Pancreas (tissue), 10 donors: ENCODE measurements at regions not wholly inside any gene's neighbourhood (a gene's known extent, or its start where the extent isn't known, plus 50 kb on each side); places are given as distances from the start of the nearest gene placed in this dataset.

Experiments
- ATAC-seq, 4 donors: fragments of 200-7000 bp; cut with Tn5 transposase; one replicate each; pipeline versions ENCODE4 v1.8.0 to v1.9.1; 2020; ENCODE audit warnings: mild to moderate bottlenecking in 4 of 4, moderate library complexity in 4 of 4
- DNase-seq, 6 donors: peaks; one replicate each; pipeline ENCODE4 v3.0.0-alpha.2; 2020
- FAIRE-seq: peaks from 2 replicates; lab custom pipeline; 2012; peaks lifted over from hg19 to GRCh38; lab: Jason Lieb, UNC
- H3K27ac ChIP-seq, 4 donors: fragments of 200-600 bp; sonication (generic); 1 replicate in 3 of 4; 2 replicates in 1 of 4; pipeline versions ENCODE4 v1.5.0 to v1.8.0; 2020
- H3K27me3 ChIP-seq, 4 donors: fragments of 200-600 bp; one replicate each; pipeline ENCODE4 v1.8.0; 2021
- H3K36me3 ChIP-seq, 3 donors: fragments of 200-600 bp; sonication (generic) in 1 of 3; one replicate each; pipeline versions ENCODE4 v1.5.0 to v1.8.0; 2020 to 2021
- H3K4me1 ChIP-seq, 3 donors: fragments of 200-600 bp; one replicate each; pipeline ENCODE4 v1.8.0; 2021
- H3K4me3 ChIP-seq, 4 donors: fragments of 200-600 bp; sonication (generic) in 2 of 4; one replicate each; pipeline versions ENCODE4 v1.5.0 to v1.8.0; 2020 to 2021
- H3K9me3 ChIP-seq, 4 donors: fragments of 200-600 bp; one replicate each; pipeline ENCODE4 v1.8.0; 2021
- WGBS, 2 donors: extraction: QIAGEN DNeasy Blood & Tissue Kit; methylation state at CpG; one replicate each; pipeline ENCODE4 v1.1.7; 2013; 5-methylcytosine and 5-hydroxymethylcytosine counted together
- intact Hi-C, 3 donors: fragments of 100-400 bp; cut with DNase I; formaldehyde crosslinking; loops; one replicate each; pipeline versions ENCODE4 v1.11.1 to v1.14.2; 2022
- TF ChIP-seq, protein P1 (sequence below), 4 donors: fragments of 200-600 bp; sonication (generic) in 3 of 4; IDR thresholded peaks; one replicate each; pipeline versions ENCODE4 v1.5.0 to v1.8.0; 2021; ENCODE audit warnings: antibody characterized with exemption in 4 of 4
- donor health status: healthy with polysubstance abuse.
- donor health status: DM: no; HTN: no; CAD: no; lungs with moderate emphysema.
- donor health status: DM: no; HTN: no; CAD: no.
- donor health status: control.
- donor health status: control.
- donor health status: Bipolar disorder and iron deficiency.
- donor health status: DM: yes; HTN: yes; CAD: no.
- donor health status: DM: no; HTN: no; CAD: no.
- donor health status: DM: no; HTN: no; CAD: no.
- donor health status: DM: yes; HTN: yes; CAD: no.

DNA sequence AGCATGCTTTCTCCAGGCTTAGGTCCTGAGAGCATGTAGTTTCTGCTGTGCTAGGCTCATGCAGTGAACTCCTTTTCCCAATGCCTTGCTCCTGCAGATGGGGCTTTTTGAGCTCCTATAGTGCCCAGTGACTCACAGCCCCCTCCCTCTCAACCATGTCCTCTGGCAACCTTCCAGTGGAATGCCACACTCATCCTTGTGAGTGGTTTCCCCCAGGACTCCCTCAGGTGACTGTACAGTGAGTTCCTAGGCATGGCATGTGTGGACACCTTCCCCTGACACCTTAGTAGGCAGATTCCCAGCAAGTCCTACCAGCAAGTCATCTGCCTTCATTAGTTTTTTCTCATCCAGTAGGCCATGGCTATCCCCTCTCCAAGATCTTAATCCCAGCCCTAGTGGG lies 72.4 kb upstream of the CXCL14 start:
- no peaks in the 10 kb centered on the region for H3K4me1 ChIP-seq
- no peaks in the 10 kb centered on the region for H3K36me3 ChIP-seq
- no peak for FAIRE-seq
- H3K27ac ChIP-seq = no peak overlapping the region
- TF ChIP-seq, protein P1, sequence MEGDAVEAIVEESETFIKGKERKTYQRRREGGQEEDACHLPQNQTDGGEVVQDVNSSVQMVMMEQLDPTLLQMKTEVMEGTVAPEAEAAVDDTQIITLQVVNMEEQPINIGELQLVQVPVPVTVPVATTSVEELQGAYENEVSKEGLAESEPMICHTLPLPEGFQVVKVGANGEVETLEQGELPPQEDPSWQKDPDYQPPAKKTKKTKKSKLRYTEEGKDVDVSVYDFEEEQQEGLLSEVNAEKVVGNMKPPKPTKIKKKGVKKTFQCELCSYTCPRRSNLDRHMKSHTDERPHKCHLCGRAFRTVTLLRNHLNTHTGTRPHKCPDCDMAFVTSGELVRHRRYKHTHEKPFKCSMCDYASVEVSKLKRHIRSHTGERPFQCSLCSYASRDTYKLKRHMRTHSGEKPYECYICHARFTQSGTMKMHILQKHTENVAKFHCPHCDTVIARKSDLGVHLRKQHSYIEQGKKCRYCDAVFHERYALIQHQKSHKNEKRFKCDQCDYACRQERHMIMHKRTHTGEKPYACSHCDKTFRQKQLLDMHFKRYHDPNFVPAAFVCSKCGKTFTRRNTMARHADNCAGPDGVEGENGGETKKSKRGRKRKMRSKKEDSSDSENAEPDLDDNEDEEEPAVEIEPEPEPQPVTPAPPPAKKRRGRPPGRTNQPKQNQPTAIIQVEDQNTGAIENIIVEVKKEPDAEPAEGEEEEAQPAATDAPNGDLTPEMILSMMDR (IDR thresholded peaks at IDR 0.05) = no peak
- ATAC-seq = no peak
- intact Hi-C loops = no loop called here
- no peak for DNase-seq
- no peaks in the 10 kb centered on the region for H3K9me3 ChIP-seq
- H3K4me3 ChIP-seq = no peak overlapping the region
- no peaks in the 10 kb centered on the region for H3K27me3 ChIP-seq

DNA sequence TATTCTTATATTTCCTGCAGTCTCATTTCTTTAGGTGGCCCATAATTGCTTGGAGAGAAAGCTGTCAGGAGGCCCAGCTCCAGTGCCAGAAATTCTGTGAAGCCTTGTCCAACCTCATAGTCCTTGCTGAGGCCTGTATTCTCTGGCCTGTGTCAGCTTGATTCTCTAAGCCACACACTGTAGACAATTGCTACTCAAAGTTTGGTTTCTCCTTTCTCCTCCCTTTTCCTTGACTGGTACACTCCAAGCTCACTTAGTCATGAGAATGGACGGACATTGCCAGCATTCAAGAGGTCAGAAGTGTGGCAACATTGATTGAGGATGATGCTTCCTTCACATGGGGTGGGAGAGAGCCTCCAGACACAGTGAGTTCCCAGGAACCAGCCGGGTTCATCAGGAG lies 71.3 kb upstream of the CXCL14 start:
- H3K27ac ChIP-seq = no peak overlapping the region
- WGBS, 2 donors = 71 to 82% methylated on average over 2 of the region's 2 CpGs
- DNase-seq (no peak), FAIRE-seq (no peak), ATAC-seq (no peak)
- intact Hi-C loops = no loop called here
- H3K4me1 ChIP-seq = no peaks in the 10 kb centered on the region
- TF ChIP-seq, protein P1 (IDR thresholded peaks at IDR 0.05) = no peak
- H3K36me3 ChIP-seq = no peaks in the 10 kb centered on the region
- no peaks in the 10 kb centered on the region for H3K27me3 ChIP-seq
- no peaks in the 10 kb centered on the region for H3K9me3 ChIP-seq
- no peak overlapping the region for H3K4me3 ChIP-seq

DNA sequence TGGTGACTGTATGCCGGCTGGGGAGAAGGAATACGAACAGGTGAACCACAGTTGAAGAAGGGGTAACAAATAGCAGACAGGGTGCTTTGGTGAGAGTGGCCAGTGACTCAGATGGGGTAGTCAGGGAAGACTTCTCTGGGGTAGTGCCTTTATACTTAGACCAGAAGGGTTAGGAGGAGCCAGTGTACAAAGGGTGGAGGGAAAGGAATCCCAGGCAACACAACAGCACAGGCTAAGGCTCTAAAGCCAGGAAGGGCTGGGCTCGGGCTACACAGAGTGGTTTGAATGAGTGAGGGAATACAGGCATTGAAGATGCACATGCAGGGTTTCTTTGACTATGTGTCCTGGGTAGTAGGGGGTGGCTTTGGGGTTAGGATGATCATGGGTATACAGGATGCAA lies 70.6 kb upstream of the CXCL14 start:
- Histone ChIP-seq H3K27me3 (no peaks in the 10 kb centered on the region), H3K4me3 (no peak overlapping the region), H3K4me1 (no peaks in the 10 kb centered on the region), H3K9me3 (no peaks in the 10 kb centered on the region), H3K27ac (no peak overlapping the region), H3K36me3 (no peaks in the 10 kb centered on the region)
- TF ChIP-seq, protein P1 (IDR thresholded peaks at IDR 0.05) = no peak
- FAIRE-seq = no peak
- intact Hi-C loops = no loop called here
- 82 to 88% methylated on average over 3 of the region's 3 CpGs for WGBS, 2 donors
- DNase-seq = no peak
- no peak for ATAC-seq

DNA sequence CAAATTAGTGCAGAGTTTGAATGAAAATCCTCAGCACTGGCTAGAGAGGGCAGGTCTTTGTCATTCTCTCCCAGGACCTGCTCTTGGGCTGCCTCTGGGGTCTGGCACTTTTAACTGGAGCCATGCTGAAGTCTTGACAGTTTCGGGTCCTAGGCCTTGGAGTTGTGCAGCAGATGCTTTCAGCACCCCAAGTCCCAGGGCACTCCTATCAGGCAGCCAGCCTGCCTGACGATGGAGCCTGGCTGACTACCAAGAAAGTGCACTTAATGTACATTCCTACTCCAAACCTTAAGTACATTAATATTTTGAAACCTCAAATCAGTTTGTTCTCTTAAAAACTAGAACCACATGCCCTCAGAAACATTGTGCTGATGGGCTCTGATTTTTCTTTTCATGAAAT lies 69.3 kb upstream of the CXCL14 start:
- Histone ChIP-seq H3K36me3 (no peaks in the 10 kb centered on the region), H3K9me3 (no peaks in the 10 kb centered on the region), H3K4me1 (no peaks in the 10 kb centered on the region), H3K27me3 (no peaks in the 10 kb centered on the region), H3K4me3 (no peak overlapping the region), H3K27ac (no peak overlapping the region)
- ATAC-seq = no peak
- 45 to 58% methylated on average over 2 of the region's 2 CpGs for WGBS, 2 donors
- intact Hi-C loops = no loop called here
- no peak for DNase-seq
- TF ChIP-seq, protein P1 (IDR thresholded peaks at IDR 0.05) = no peak
- no peak for FAIRE-seq

DNA sequence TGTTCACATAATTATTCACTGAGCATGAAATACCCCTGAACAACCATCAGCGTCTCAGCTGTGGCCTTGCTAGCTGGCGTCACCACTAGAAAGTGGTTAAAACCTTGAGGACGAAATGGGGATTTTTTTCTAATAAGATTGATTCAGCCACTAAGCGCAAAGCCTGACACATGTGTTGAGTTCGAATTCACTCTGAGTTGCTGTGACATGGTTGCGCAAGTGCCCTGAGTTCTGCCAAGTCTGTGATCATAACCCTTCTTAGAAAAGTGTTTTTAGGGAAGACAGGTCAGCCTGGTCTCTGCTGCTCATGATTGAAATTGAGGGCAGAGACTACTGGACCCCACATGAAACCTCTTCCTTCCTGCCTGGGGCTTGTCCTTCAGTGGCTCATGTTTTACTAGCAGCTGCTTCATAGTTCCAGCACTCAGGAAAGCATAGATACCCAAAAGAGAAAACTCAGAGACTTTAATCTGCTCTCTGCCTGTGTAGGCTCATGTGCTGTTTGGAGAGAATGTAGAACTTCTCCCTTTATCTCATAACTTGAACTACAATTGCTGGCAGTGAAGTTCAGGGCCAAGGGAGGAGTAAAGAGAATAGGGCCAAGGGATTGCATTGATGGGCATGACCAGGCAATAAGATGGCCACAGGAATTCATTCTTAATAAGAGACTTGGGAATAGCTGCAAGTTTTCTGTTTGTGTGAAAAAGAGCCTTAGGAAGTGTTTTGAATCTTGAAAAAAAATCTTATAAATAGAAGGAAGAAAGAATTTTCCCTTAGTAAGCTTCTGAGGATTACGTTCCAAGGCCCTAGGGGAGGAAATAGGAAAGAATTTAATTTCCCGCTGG lies 66.8 kb upstream of the CXCL14 start:
- H3K27ac ChIP-seq = no peak overlapping the region
- DNase-seq (no peak), ATAC-seq (no peak), FAIRE-seq (no peak)
- no peaks in the 10 kb centered on the region for H3K27me3 ChIP-seq
- intact Hi-C loops = no loop called here
- no peak overlapping the region for H3K4me3 ChIP-seq
- H3K4me1 ChIP-seq = no peaks in the 10 kb centered on the region
- TF ChIP-seq, protein P1 (IDR thresholded peaks at IDR 0.05) = no peak
- WGBS, 2 donors = 83 to 84% methylated on average over 8 of the region's 8 CpGs
- no peaks in the 10 kb centered on the region for H3K36me3 ChIP-seq
- no peaks in the 10 kb centered on the region for H3K9me3 ChIP-seq
